WI38 (cell line): ENCODE measurements at regions not wholly inside any gene's neighbourhood (a gene's known extent, or its start where the extent isn't known, plus 50 kb on each side); places are given as distances from the start of the nearest gene placed in this dataset.
"Not testable (repeated sequence)": the region's sequence is repeated elsewhere in the genome, so short reads cannot be mapped to it uniquely, and the experiment has no call there.

Experiments
- H3K4me3 ChIP-seq: 2 replicates; pipeline ENCODE4 v1.5.1; 2011; ENCODE audit warnings: low read depth, mild to moderate bottlenecking, control low read depth, low read length
- CTCF ChIP-seq: IDR thresholded peaks from 2 replicates; pipeline ENCODE4 v1.5.1; 2012; ENCODE audit warnings: low read depth, mild to moderate bottlenecking, control low read depth, low read length

- H3K4me3 ChIP-seq = no peak overlapping the region
- no peak for TF ChIP-seq CTCF
These were observed 2723.9 kb downstream of the PCDH9 start for GRCh38 chr13:64506246-64506645.

GRCh38 chr13:64505336-64505910 is 2724.7 kb downstream of the PCDH9 start:
- no peak overlapping the region for H3K4me3 ChIP-seq
- TF ChIP-seq CTCF = no peak

GRCh38 chr13:64488731-64489130 is 2741.4 kb downstream of the PCDH9 start:
- no peak overlapping the region for H3K4me3 ChIP-seq
- TF ChIP-seq CTCF = no peak

GRCh38 chr13:64482373-64482772 is 2747.8 kb downstream of the PCDH9 start:
- H3K4me3 ChIP-seq = no peak overlapping the region
- TF ChIP-seq CTCF = no peak

GRCh38 chr13:64480672-64481071 is 2749.5 kb downstream of the PCDH9 start:
- no peak overlapping the region for H3K4me3 ChIP-seq
- no peak for TF ChIP-seq CTCF

GRCh38 chr13:64480211-64480610 is 2749.9 kb downstream of the PCDH9 start:
- no peak for TF ChIP-seq CTCF
- no peak overlapping the region for H3K4me3 ChIP-seq

- no peak for TF ChIP-seq CTCF
- no peak overlapping the region for H3K4me3 ChIP-seq
These were observed 2753.0 kb downstream of the PCDH9 start for GRCh38 chr13:64477146-64477545.

GRCh38 chr13:64476041-64476568 is 2754.0 kb downstream of the PCDH9 start:
- not testable (repeated sequence) for H3K4me3 ChIP-seq
